GM12865 (cell line): ENCODE measurements at regions not wholly inside any gene's neighbourhood (a gene's known extent, or its start where the extent isn't known, plus 50 kb on each side); places are given as distances from the start of the nearest gene placed in this dataset.

ENCODE experiments used
- DNase-seq: peaks from one replicate; pipeline ENCODE4 v3.0.0; 2010; ENCODE audit warnings: low read depth
- H3K4me3 ChIP-seq: 2 replicates; pipeline ENCODE4 v1.5.1; 2011; ENCODE audit warnings: mild to moderate bottlenecking, low read depth, low read length, control low read depth
- CTCF ChIP-seq: IDR thresholded peaks from 2 replicates; pipeline ENCODE4 v1.5.1; 2011; ENCODE audit warnings: low read length, control low read depth, low read depth, inconsistent platforms; ENCODE audit not compliant: insufficient read depth; ENCODE audit errors: missing control alignments

- TF ChIP-seq CTCF, result no peak
- DNase-seq, result no peak
- no peak overlapping the region for H3K4me3 ChIP-seq
Measured at GRCh38 chr2:128617661-128618060, 299.0 kb upstream of the HS6ST1 start.

GRCh38 chr2:128618642-128619041 lies 300.0 kb upstream of the HS6ST1 start:
- no peak overlapping the region for H3K4me3 ChIP-seq
- no peak for DNase-seq
- no peak for TF ChIP-seq CTCF

GRCh38 chr2:128619471-128620325 lies 301.0 kb upstream of the HS6ST1 start:
- no peak overlapping the region for H3K4me3 ChIP-seq
- no peak for DNase-seq
- TF ChIP-seq CTCF, result no peak

- no peak overlapping the region for H3K4me3 ChIP-seq
- no peak for DNase-seq
Measured at GRCh38 chr2:128621074-128621473, 302.4 kb upstream of the HS6ST1 start.

GRCh38 chr2:128622371-128622770 lies 303.7 kb upstream of the HS6ST1 start:
- no peak for TF ChIP-seq CTCF
- DNase-seq, result no peak
- no peak overlapping the region for H3K4me3 ChIP-seq

More at GRCh38 chr2:128621074-128621473, 302.4 kb upstream of the HS6ST1 start:
- TF ChIP-seq CTCF, result no peak

GRCh38 chr2:128622955-128623620 lies 304.4 kb upstream of the HS6ST1 start:
- H3K4me3 ChIP-seq, result no peak overlapping the region

More at GRCh38 chr2:128622955-128623620, 304.4 kb upstream of the HS6ST1 start:
- TF ChIP-seq CTCF, result no peak
- no peak for DNase-seq
